GM21515 (cell line): ENCODE measurements at regions not wholly inside any gene's neighbourhood (a gene's known extent, or its start where the extent isn't known, plus 50 kb on each side); places are given as distances from the start of the nearest gene placed in this dataset.
"Not testable (repeated sequence)": the region's sequence is repeated elsewhere in the genome, so short reads cannot be mapped to it uniquely, and the experiment has no call there.

Experiments used
- ATAC-seq: cut with Tn5 transposase; IDR thresholded peaks from one replicate; pipeline ENCODE4 v1.9.1; 2021; ENCODE audit not compliant: unreplicated experiment

GRCh38 chr4:115678425-115678941 is 565.1 kb upstream of the NDST4 start:
- no peak for ATAC-seq

GRCh38 chr4:115675719-115676118 is 562.3 kb upstream of the NDST4 start:
- ATAC-seq: no peak

- no peak for ATAC-seq
Observed at GRCh38 chr4:115674485-115674884, 561.1 kb upstream of the NDST4 start.

- no peak for ATAC-seq
Observed at GRCh38 chr4:115671581-115671980, 558.2 kb upstream of the NDST4 start.

GRCh38 chr4:115670930-115671329 is 557.5 kb upstream of the NDST4 start:
- ATAC-seq: no peak

GRCh38 chr4:115668396-115668795 is 555.0 kb upstream of the NDST4 start:
- no peak for ATAC-seq

GRCh38 chr4:115664285-115664684 is 550.9 kb upstream of the NDST4 start:
- no peak for ATAC-seq

GRCh38 chr4:115660465-115660864 is 547.0 kb upstream of the NDST4 start:
- no peak for ATAC-seq

- ATAC-seq: no peak
Observed at GRCh38 chr4:115657991-115658650, 544.7 kb upstream of the NDST4 start.

GRCh38 chr4:115655626-115656025 is 542.2 kb upstream of the NDST4 start:
- no peak for ATAC-seq

- ATAC-seq: no peak
Observed at GRCh38 chr4:115648786-115649185, 535.4 kb upstream of the NDST4 start.

GRCh38 chr4:115629270-115629669 is 515.9 kb upstream of the NDST4 start:
- ATAC-seq: no peak

- no peak for ATAC-seq
Observed at GRCh38 chr4:115609631-115610030, 496.2 kb upstream of the NDST4 start.

- ATAC-seq: no peak
Observed at GRCh38 chr4:115607311-115607710, 493.9 kb upstream of the NDST4 start.

GRCh38 chr4:115596265-115597001 is 483.0 kb upstream of the NDST4 start:
- ATAC-seq: no peak

- ATAC-seq: no peak
Observed at GRCh38 chr4:115580901-115581300, 467.5 kb upstream of the NDST4 start.

GRCh38 chr4:115575851-115576250 is 462.4 kb upstream of the NDST4 start:
- ATAC-seq: no peak

- ATAC-seq: no peak
Observed at GRCh38 chr4:115562506-115562905, 449.1 kb upstream of the NDST4 start.

- ATAC-seq: no peak
Observed at GRCh38 chr4:115548123-115548522, 434.7 kb upstream of the NDST4 start.

GRCh38 chr4:115537387-115537786 is 424.0 kb upstream of the NDST4 start:
- ATAC-seq: no peak

- ATAC-seq: no peak
Observed at GRCh38 chr4:115529126-115529525, 415.7 kb upstream of the NDST4 start.

- ATAC-seq: not testable (repeated sequence)
Observed at GRCh38 chr4:115519476-115519875, 406.1 kb upstream of the NDST4 start.
